ENCODE measurements at regions not wholly inside any gene's neighbourhood (a gene's known extent, or its start where the extent isn't known, plus 50 kb on each side); places are given as distances from the start of the nearest gene placed in this dataset.
"Not testable (repeated sequence)": the region's sequence is repeated elsewhere in the genome, so short reads cannot be mapped to it uniquely, and the experiment has no call there.

- no peak for DNase-seq
Measured at GRCh38 chr2:228956701-228957474, 314.2 kb downstream of the PID1 start.

GRCh38 chr2:228949831-228950230, 321.3 kb downstream of the PID1 start:
- no peak for DNase-seq

- DNase-seq: no peak
Measured at GRCh38 chr2:228945710-228946109, 325.4 kb downstream of the PID1 start.

- no peak for DNase-seq
Measured at GRCh38 chr2:228942856-228943255, 328.2 kb downstream of the PID1 start.

DNA sequence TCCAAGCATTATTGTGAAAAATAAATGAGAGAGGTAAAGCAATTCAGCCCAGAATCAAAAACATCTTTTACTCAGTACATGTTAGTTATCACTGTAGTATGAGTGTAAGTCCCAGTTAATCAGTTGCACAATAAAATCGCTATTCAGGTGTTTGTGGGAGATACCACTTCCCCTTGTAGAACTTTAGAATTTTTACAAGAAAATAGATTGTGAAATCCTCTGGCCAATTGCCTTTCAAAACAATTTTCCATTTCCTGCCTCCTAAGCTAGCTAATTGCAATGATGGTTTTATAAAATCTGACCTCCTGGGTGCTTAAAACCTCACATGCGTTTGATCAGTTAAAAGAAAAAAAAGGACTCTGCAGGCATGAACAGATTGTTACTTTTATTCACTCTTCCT, 332.5 kb downstream of the PID1 start:
- no peak for DNase-seq

- no peak for DNase-seq
Measured at GRCh38 chr2:228927028-228928010, 343.8 kb downstream of the PID1 start.

DNA sequence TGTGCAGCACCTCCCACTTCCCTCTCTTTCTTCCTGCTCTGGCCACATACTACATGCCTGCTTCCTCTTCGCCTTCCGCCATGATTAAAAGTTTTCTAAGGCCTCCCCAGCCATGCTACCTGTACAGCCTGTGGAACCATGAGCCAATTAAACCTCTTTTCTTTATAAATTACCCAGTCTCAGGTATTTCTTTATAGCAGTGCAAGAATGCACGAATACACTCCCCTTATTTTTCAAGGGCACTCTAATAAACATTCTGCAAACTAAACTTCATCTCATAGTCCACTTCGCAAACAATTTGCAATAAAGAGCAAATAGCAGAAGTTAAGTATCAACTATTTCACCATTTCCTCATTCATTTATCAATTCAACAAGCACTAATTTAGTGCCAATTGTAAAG, 351.3 kb downstream of the PID1 start:
- DNase-seq: no peak

DNA sequence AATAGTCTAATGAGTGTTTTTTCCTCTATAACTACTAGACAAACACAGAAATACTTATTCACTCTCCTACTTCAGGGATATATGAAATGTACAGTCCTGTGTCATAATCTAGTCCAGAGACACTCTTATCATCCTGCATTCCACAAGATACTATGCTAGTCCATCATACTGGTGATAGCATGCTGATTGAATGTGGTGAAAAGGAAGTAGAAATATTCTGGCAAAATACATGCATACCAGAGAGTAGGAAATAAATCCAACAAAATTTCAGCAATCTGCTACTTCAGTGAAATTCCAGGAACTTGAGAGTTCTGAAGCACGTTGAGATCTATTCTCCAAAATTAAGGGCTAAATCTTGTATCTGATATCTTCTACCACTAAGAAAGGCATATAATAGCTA, 353.9 kb downstream of the PID1 start:
- DNase-seq: no peak

GRCh38 chr2:228916416-228917090, 354.5 kb downstream of the PID1 start:
- DNase-seq: no peak

DNA sequence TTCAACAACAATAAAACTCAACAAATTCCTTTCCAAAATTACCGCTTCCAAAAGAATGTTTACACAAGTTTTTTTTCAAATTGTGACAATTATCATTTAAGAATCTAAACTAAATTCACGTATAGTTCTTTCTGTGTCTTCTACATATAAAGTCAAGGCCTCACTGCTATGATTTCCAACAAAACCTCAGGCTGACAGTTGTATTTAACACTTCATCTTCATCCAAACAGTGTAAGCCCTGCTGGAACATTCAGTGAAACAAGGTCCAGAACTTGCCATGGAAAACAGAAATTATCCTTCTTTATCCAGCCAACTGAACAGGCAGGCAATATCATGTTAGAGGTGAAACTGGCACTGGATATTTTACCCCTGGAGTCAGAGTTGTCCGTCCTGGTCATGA, 357.9 kb downstream of the PID1 start:
- no peak for DNase-seq

GRCh38 chr2:228910872-228911271, 360.2 kb downstream of the PID1 start:
- not testable (repeated sequence) for DNase-seq

- DNase-seq: no peak
Measured at GRCh38 chr2:228902176-228902575, 368.9 kb downstream of the PID1 start.

GRCh38 chr2:228901531-228901930, 369.6 kb downstream of the PID1 start:
- no peak for DNase-seq

DNA sequence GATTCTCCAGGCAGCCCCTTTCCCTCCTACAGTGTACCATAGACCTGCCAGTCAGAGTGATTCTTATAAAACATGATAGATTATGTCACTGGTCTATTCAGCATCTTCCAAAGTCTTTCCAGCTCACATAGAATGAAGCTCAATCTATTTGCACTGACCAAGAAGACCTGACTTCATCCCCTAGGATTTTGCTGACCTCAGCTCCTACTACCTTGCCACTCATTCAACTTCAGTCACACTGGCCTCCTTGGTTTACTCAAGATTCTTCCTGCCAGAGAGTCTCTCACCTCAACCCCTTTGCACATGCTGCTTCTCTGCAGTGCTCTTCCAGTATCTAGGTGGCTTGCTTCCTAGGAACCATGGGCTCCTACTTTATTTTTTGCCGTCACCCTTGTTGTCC, 392.9 kb downstream of the PID1 start:
- no peak for DNase-seq

DNA sequence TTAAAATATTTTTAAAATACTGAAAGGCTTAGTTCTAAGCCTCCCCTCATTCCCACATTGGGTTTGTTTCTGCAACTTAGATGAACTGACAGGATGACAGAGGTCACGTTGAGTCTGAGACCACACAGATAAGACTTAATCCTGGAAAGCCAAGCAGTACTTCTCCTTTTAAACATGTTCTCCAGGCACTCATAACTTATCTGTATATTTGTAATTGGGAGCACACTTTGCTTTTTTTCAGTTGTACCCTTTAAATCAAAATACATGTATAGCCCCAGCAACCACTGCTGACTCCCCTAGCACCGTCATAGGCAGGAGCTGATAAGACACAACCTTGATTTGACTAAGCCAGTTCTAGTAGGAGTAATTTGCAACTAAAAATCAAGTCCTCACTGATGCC, 394.8 kb downstream of the PID1 start:
- no peak for DNase-seq

- peak; percentile 17 for DNase-seq
Measured at GRCh38 chr2:228875152-228875900, 395.8 kb downstream of the PID1 start.

DNA sequence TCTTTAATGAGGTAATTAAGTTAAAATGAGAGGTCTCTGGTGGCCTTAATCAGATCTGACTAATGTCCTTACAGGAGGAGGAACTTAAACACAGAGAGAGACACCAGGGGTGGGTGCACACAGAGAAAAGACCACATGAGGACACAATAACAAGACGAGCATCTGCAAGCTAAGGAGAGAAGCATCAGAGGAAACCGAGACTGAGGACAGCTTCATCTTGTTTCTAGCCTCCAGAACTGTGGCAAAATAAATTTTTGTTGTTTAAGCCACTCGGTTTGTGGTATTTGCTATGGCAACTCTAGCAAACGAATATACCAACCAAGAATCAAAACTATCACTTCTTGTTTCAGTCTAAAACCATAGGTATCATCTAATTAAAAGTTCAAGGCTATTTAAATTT, 400.1 kb downstream of the PID1 start:
- DNase-seq: no peak

DNA sequence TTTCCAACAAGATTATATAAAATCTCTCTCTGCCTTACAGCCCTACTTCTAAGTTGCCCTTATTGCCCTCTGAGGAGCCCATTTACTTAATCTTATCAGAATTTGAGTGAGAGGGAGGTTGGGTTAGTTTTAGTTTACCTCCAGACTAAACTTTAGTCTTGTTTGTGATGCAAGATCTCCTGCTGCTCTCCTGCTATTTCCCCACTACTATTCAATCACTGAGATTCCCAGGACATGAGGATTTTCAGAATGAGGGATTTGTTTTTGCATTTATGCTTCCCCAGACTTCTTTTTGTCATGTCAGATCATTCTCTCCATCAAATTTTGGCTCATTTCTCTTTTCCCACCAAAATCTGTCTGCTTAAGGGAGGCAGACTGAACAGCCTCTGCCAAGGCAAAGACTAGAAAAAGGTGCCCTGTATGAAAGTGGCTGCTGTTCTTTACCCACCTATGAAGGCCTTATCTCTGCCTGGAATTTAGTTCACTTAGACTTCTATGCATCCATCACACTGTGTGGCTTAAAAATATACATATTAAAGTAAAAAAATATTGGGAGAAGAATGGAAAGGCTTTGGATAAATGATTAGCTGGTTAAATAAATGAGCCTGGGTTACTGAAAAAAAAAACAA, 401.3 kb downstream of the PID1 start:
- no peak for DNase-seq

GRCh38 chr2:228867406-228867805, 403.7 kb downstream of the PID1 start:
- DNase-seq: no peak

DNA sequence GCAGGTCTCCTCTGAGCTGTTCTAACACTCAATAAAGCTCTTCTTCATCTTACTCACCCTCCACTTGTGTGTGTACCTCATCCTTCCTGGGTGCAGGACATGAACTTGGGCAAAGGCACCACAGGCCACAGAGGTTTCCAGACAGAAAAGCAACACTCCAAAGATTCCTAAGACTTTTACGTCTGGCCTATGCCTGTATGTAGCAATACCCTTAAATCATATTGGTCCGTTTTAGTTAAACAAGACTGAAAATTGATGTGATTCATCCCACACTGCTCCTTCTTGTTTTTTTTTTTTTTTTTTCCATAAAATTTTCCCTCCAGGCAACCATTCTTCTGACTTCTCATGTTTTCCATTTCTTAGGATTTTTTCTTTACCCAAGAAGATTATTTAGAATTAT, 404.3 kb downstream of the PID1 start:
- DNase-seq: no peak

DNA sequence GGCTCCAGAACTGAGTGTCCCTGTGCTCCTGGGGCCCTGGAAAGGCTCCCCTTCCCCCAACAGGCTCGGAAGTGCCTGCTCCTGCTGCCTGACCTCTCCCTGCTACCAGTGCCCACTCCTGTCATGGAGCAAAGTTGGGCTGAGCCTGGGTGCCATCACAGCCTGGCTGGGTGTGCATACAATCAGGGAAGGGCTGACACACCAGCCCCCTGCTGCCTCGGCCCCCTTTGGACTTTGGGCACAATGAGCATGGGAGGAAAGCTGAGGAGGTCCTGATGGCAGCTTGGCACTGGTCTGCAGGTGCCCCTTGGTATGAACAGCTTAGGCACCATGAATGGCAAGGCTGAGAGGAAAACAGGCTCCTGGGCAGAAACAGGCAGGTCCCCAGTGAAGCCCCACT, 405.0 kb downstream of the PID1 start:
- no peak for DNase-seq

- DNase-seq: no peak
Measured at GRCh38 chr2:228864131-228864530, 407.0 kb downstream of the PID1 start.

All from retina (tissue), 1 donor.